ENCODE measurements at regions not wholly inside any gene's neighbourhood (a gene's known extent, or its start where the extent isn't known, plus 50 kb on each side); places are given as distances from the start of the nearest gene placed in this dataset.

GRCh38 chr15:46061002-46061401 is 426.2 kb downstream of the SQOR start:
- no peaks in the 10 kb centered on the region for H3K4me1 ChIP-seq (ENCODE audit: insufficient read depth, low read length, poor library complexity, severe bottlenecking)
- H3K9me3 ChIP-seq (ENCODE audit: low read depth, low read length, poor library complexity, severe bottlenecking) = no peaks in the 10 kb centered on the region
- ChIA-PET CTCF (no interaction called here), POLR2A (ENCODE audit: low non-redundant PET) (no interaction called here)
- TF ChIP-seq EZH2 (IDR thresholded peaks at IDR 0.05; ENCODE audit: borderline replicate concordance, low read depth, low read length, poor library complexity, severe bottlenecking) (no peak), CTCF (conservative IDR thresholded peaks at IDR 0.05; ENCODE audit: low read depth, low read length) (no peak)
- no peaks in the 10 kb centered on the region for H3K27me3 ChIP-seq (replicated peaks; ENCODE audit: insufficient read depth, low read depth, low read length, poor library complexity)
- no peak overlapping the region for H3K27ac ChIP-seq (ENCODE audit: low read depth, low read length, poor library complexity, severe bottlenecking)
- intact Hi-C loops (cut with micrococcal nuclease; ENCODE audit: unreplicated experiment) = no loop called here
- no peak overlapping the region for H3K4me3 ChIP-seq (ENCODE audit: low read depth, low read length, poor library complexity, severe bottlenecking)
- H3K36me3 ChIP-seq (ENCODE audit: insufficient read depth, low read length, poor library complexity, severe bottlenecking) = no peaks in the 10 kb centered on the region
- no peak for DNase-seq (ENCODE audit: low spot score)
- no TSS peak for BruUV-seq (replicated peaks)

GRCh38 chr15:46077220-46077619 is 442.4 kb downstream of the SQOR start:
- CTCF ChIA-PET = no interaction called here
- DNase-seq (ENCODE audit: low spot score) = no peak
- intact Hi-C loops (cut with micrococcal nuclease; ENCODE audit: unreplicated experiment) = no loop called here
- POLR2A ChIA-PET (ENCODE audit: low non-redundant PET) = no interaction called here
- Histone ChIP-seq H3K27ac (ENCODE audit: low read depth, low read length, poor library complexity, severe bottlenecking) (no peak overlapping the region), H3K4me1 (ENCODE audit: insufficient read depth, low read length, poor library complexity, severe bottlenecking) (peaks cover 28% of the 10 kb centered on the region), H3K36me3 (ENCODE audit: insufficient read depth, low read length, poor library complexity, severe bottlenecking) (no peaks in the 10 kb centered on the region), H3K9me3 (ENCODE audit: low read depth, low read length, poor library complexity, severe bottlenecking) (no peaks in the 10 kb centered on the region), H3K4me3 (ENCODE audit: low read depth, low read length, poor library complexity, severe bottlenecking) (no peak overlapping the region), H3K27me3 (replicated peaks; ENCODE audit: insufficient read depth, low read depth, low read length, poor library complexity) (no peaks in the 10 kb centered on the region)
- TF ChIP-seq EZH2 (IDR thresholded peaks at IDR 0.05; ENCODE audit: borderline replicate concordance, low read depth, low read length, poor library complexity, severe bottlenecking) = no peak
- TF ChIP-seq CTCF (conservative IDR thresholded peaks at IDR 0.05; ENCODE audit: low read depth, low read length) = no peak
- no TSS peak for BruUV-seq (replicated peaks)

GRCh38 chr15:46079046-46079445 is 444.2 kb downstream of the SQOR start:
- TF ChIP-seq CTCF (conservative IDR thresholded peaks at IDR 0.05; ENCODE audit: low read depth, low read length) (peak; percentile 33; the same call in 1 of the 2 replicates), EZH2 (IDR thresholded peaks at IDR 0.05; ENCODE audit: borderline replicate concordance, low read depth, low read length, poor library complexity, severe bottlenecking) (no peak)
- Histone ChIP-seq H3K4me1 (ENCODE audit: insufficient read depth, low read length, poor library complexity, severe bottlenecking) (peaks cover 31% of the 10 kb centered on the region), H3K36me3 (ENCODE audit: insufficient read depth, low read length, poor library complexity, severe bottlenecking) (no peaks in the 10 kb centered on the region), H3K4me3 (ENCODE audit: low read depth, low read length, poor library complexity, severe bottlenecking) (no peak overlapping the region), H3K9me3 (ENCODE audit: low read depth, low read length, poor library complexity, severe bottlenecking) (no peaks in the 10 kb centered on the region), H3K27me3 (replicated peaks; ENCODE audit: insufficient read depth, low read depth, low read length, poor library complexity) (no peaks in the 10 kb centered on the region), H3K27ac (ENCODE audit: low read depth, low read length, poor library complexity, severe bottlenecking) (no peak overlapping the region)
- ChIA-PET POLR2A (ENCODE audit: low non-redundant PET) (interaction anchor here (0.6 kb wide), 1 partner anchor 421 kb away, joined by 5 read pairs; no protein-coding TSS in a partner anchor), CTCF (interaction anchor here (0.6 kb wide), 1 partner anchor 1717 kb away, joined by 3 read pairs; no protein-coding TSS in a partner anchor)
- BruUV-seq (replicated peaks) = no TSS peak
- DNase-seq (ENCODE audit: low spot score) = peak; percentile 63
- intact Hi-C loops (cut with micrococcal nuclease; ENCODE audit: unreplicated experiment) = no loop called here
